HG02610 (cell line): ENCODE measurements at regions not wholly inside any gene's neighbourhood (a gene's known extent, or its start where the extent isn't known, plus 50 kb on each side); places are given as distances from the start of the nearest gene placed in this dataset.
"Not testable (repeated sequence)": the region's sequence is repeated elsewhere in the genome, so short reads cannot be mapped to it uniquely, and the experiment has no call there.

Source experiments
- ATAC-seq: cut with Tn5 transposase; IDR thresholded peaks from one replicate; pipeline ENCODE4 v1.9.1; 2021; ENCODE audit warnings: mild to moderate bottlenecking, moderate library complexity; ENCODE audit not compliant: unreplicated experiment

DNA sequence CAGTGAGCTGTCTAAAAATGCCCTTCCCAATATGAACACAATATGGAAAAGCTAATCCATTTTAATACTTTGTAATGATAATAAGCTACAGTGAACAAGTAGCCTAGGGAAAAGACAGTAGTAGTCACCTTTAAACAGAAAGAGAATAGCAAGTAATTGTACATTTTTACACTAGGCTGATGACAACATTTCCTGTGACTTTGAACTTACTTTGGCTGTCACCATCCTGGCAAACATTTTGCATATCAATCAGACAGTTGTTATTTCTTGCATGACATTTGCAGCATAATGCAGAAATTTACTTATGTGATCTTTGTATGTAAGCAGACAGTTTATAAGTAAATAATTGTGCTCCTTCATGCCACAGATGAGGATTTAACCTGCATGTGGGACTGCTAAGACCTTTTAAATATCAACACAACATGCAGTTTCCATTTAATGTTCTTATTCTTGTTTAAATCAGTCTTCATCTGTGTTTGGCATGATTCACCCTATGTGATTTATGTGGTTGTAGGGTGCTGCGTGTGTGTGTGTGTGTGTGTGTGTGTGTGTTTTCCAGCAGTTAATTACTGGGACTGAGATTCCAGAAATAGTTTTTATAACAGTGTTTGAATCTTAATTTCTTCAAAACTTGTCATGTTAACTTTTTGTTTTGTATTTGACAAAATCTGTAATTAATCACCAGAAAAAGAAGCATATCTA, 997.1 kb upstream of the ARRDC3 start:
- ATAC-seq, result no peak

DNA sequence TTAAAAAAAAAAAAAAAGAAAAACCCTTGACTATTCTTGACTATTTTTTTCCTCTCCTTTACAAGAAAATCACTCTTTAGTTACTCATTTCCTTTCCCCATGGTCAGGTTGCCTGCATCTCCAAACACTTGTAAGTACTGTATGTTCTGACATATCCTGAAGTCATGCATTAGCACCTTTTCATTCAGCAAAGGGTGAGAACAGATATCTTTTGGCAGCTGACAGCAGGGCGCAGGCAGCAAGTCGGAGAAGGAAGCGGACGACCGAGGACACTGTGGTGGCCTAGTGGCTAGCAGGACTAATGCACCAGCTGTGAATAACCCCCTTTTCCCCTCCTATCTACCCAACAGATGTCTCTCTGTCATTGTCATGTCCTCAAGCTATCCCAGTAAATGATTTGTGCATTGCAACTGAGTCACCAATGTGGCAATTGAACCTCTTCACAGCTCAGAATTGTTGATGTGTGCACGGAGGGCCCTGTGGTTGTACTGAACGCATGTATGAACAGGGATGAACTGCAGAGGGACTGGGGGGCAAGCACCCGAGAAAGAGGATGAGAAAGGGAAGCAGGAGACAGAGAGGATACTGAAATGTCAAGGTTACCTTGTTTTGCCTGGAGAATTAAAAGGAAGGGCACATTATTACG, 996.0 kb upstream of the ARRDC3 start:
- ATAC-seq, result no peak

- no peak for ATAC-seq
These were observed 991.7 kb upstream of the ARRDC3 start for GRCh38 chr5:92374859-92375258.

GRCh38 chr5:92372766-92373165, 989.6 kb upstream of the ARRDC3 start:
- no peak for ATAC-seq

DNA sequence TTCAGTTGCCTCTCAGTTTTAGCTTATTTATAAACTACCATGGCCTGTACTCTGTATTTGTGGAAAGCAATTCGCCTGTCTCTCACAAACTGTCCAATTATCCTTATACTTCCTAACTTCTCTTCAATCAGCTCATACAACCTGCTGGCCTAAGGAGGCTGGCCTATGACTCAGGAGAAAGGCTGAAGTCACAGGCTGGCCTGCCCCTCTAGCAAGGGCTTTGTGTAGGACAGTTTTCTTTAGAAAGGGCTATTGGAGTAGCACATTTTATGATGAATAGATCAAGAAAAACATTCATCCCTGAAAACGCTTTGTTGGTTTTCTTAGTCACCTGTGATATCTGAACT, 988.7 kb upstream of the ARRDC3 start:
- ATAC-seq, result no peak

DNA sequence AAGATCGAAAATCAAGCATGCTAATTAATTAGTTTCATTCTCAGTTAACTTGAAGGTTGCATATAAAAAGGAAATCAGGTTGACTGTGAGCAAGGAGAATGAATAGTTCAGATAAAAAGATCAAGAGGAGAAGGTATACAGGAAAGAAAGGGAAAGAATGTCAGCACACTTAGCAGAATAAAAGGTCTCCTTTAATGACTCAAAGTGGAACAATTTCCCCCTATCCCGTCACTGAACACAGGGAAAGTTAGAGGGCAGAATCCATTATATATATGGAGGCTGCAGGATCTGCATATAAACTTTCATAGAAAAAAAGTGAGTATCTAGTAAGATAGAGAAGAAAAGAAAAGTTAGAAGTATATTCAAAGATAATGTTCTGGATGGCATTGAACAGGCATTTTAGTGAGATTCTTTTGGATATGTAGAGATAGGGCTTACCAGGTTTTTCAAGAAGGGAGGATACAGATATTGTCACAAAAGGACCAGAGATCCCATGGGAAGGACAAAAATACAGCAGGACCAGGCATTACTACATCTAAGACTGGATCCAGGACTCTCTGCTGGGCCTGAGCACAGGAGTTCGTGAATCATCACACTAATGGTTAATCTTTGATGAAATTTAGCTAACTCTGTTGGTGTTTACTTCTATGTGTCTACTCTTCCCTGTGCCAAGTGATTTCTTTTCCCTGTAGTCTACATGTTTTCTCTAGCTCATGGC, 988.2 kb upstream of the ARRDC3 start:
- no peak for ATAC-seq

DNA sequence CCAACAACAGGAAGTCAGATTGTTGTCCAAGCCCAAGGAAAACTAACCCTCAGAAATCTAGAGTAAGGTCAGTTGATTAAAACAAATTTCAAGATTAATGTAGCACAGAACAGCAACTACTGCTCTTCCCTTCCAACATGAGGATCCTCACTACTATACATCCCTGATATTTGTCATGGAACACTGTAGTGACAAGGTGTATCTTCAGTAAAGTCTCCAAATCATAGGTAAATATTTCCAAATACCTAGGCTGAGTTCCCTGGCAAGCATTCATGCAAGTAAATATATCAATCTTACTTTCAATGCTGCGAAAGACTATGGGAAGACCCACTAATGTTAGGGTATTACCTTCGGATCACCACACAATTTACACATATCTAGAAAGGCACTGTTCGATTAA, 986.9 kb upstream of the ARRDC3 start:
- no peak for ATAC-seq

DNA sequence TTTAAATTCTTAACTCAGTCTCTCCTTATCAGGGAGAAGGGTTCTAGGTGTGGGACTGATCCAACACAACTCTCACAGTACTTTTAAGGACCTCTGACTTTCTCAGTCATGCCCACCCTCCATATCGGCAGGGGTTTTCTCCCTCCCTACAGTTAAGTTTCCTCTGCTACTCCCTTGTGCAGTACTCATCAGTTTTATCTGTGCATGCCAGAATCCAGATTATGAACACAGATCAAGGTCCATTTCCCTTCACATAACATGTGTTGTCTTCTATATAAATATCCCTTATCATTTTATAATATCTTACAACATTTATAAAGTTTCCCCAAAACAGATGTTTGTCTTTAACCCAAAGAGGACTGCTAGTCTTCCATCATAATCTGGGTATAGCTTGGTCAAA, 986.5 kb upstream of the ARRDC3 start:
- no peak for ATAC-seq

DNA sequence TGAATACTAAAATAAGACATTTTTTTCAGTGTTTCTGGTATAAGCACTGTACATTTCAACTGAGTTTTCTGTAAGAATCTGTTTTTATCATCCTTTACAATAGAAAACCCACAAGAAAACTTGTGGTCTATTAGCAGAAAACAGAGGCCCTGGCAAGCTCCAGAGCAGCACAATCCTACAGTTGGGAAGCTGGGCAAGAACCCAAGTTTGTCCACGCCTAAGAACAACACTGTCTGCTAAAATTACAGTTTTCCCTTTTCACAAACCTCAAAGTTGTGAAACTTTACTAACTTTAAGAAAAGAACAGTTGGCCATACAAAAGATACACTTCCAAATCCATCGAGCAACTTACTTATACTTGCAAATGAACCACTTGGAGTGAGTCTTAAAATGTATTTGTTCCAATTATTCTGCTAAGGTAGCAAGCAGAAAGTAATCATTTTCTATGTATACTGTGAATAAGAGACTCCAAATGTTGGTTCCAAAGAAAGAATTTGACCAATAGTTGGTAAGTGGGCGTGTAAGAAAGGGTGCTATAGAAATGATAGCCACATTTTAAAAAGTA, 982.0 kb upstream of the ARRDC3 start:
- no peak for ATAC-seq

GRCh38 chr5:92353107-92354030, 970.3 kb upstream of the ARRDC3 start:
- no peak for ATAC-seq

DNA sequence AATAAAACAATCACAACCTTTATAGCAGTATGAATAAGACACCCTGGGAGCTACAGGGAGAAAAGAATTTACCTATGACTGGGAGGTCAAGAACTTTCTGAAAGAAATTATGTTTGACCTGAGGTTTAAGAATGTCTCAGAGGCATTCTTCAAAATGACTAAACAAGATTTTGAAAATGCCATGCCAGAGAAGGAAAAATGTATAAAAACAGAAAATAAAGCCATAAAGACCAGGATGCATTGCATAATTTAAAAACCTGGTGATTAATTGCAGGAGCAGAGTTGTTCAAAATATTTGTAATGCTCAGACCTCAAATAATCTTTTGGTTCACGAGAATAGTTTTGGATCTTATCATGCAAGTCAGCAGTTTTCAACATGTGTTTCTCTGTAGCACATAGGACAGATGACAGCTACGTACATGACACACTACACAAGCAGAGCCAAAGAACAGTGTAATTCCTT, 954.7 kb upstream of the ARRDC3 start:
- ATAC-seq, result no peak

DNA sequence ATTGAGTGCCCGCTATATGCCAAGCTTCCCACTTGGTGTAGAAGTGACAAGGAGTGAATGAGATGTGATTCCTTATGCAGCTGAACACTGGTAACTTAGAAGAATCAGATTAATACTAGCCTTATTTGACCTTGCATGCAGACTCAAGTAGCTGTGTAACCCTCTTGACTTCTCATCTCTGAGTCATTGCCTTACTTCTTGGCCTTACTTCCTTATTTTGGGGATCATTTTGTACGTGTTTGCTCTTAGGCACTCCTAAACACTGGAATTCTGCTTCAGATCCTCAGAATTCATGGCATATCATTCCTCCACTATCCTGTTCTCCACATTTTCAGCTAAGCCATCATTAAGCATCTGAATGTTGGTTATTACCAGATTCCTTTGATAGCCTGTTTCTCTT, 948.9 kb upstream of the ARRDC3 start:
- ATAC-seq, result no peak

GRCh38 chr5:92330365-92330764, 947.2 kb upstream of the ARRDC3 start:
- no peak for ATAC-seq

GRCh38 chr5:92329759-92330158, 946.6 kb upstream of the ARRDC3 start:
- no peak for ATAC-seq

- ATAC-seq, result no peak
These were observed 945.6 kb upstream of the ARRDC3 start for GRCh38 chr5:92328584-92329259.

DNA sequence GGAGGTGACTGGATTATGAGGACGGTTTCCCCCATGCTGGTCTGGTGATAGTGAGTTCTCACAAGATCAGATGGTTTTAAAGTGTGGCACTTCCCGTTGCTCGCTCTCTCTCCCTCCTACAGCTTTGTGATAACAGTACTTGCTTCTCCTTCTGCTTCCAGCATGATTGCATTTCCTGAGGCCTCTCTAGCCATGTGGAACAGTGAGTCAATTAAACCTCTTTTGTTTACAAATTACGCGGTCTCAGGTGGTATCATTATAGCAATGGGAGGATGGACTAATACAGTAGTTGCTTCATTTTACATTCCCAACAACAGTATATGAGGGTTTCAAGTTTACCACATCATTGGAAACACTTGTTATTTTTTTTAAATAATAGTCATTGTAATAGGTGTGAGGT, 937.3 kb upstream of the ARRDC3 start:
- ATAC-seq, result no peak

- no peak for ATAC-seq
These were observed 930.3 kb upstream of the ARRDC3 start for GRCh38 chr5:92313385-92313784.

DNA sequence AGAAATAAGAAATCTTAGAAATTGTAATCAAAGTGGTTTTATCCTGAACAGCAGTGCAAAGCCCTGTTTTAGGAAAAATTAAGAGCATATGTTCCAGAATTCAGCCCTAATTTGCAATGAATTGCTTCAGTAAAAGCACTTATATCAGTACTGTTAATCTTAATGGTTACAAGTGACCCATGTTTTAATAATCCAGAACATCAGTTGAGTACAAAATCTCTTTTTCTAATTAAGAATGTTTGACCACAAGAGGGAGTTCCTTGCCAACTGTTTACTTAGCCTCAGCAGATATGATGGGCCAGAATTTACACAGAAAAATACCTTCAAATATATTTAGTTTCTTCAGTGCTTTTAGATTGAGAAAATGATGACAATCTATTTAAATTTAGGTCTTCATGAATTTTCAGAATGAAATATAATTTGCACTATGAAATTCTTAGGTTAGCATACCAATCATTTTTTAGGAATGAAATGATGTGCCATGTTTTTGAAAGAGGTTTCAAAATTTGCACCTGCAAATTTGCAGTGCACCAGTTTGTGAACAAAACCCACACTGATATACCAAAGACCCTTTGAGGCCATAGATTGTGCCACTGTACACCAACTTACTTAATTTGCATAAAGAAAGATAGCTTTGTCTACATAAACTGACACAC, 926.3 kb upstream of the ARRDC3 start:
- ATAC-seq, result no peak

DNA sequence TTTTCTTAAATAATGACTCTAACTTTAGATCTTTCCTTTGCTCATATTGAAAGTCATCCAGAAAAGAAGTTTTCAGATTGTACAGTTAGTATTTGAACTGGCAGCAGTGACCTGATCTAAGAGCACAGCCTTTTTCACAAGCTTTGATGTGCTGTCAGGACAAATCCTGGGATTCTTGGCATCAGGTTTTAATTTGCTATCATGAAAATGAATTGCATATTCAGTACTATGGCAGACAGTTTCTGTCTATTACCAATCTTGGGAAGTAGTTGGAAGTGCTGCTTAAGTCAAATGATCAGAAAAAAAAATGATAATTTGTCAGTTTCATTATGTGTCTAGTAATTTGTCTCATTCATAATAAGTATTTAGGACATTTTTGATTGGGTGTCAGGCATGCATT, 925.6 kb upstream of the ARRDC3 start:
- no peak for ATAC-seq

GRCh38 chr5:92302356-92302755, 919.2 kb upstream of the ARRDC3 start:
- ATAC-seq, result not testable (repeated sequence)
